ENCODE measurements at regions not wholly inside any gene's neighbourhood (a gene's known extent, or its start where the extent isn't known, plus 50 kb on each side); places are given as distances from the start of the nearest gene placed in this dataset.

- no peak overlapping the region for H3K4me3 ChIP-seq
- in situ Hi-C loops (cut with MboI; ENCODE audit: low sequenced_read_pairs): no loop called here
- H3K4me1 ChIP-seq: peaks cover 21% of the 10 kb centered on the region
- no peaks in the 10 kb centered on the region for H3K27me3 ChIP-seq (ENCODE audit: low read depth)
- no peaks in the 10 kb centered on the region for H3K36me3 ChIP-seq (replicated peaks)
- no peaks in the 10 kb centered on the region for H3K9me3 ChIP-seq
- DNase-seq (ENCODE audit: low spot score in 2 of 2): peak; percentile 61 to 94
These were observed 56.2 kb upstream of the MYCBP2 start for GRCh38 chr13:77383097-77383496.

GRCh38 chr13:77381059-77381458, 54.2 kb upstream of the MYCBP2 start:
- no peaks in the 10 kb centered on the region for H3K9me3 ChIP-seq
- peaks cover 29% of the 10 kb centered on the region for H3K4me1 ChIP-seq
- no peak for DNase-seq (ENCODE audit: low spot score in 2 of 2)
- H3K27me3 ChIP-seq (ENCODE audit: low read depth): no peaks in the 10 kb centered on the region
- in situ Hi-C loops (cut with MboI; ENCODE audit: low sequenced_read_pairs): no loop called here
- H3K36me3 ChIP-seq (replicated peaks): no peaks in the 10 kb centered on the region
- H3K4me3 ChIP-seq: no peak overlapping the region

- no peak for DNase-seq (ENCODE audit: low spot score in 2 of 2)
- H3K36me3 ChIP-seq (replicated peaks): no peaks in the 10 kb centered on the region
- H3K9me3 ChIP-seq: no peaks in the 10 kb centered on the region
- H3K4me3 ChIP-seq: no peak overlapping the region
- peaks cover 45% of the 10 kb centered on the region for H3K4me1 ChIP-seq
- no peaks in the 10 kb centered on the region for H3K27me3 ChIP-seq (ENCODE audit: low read depth)
- in situ Hi-C loops (cut with MboI; ENCODE audit: low sequenced_read_pairs): no loop called here
These were observed 52.6 kb upstream of the MYCBP2 start for GRCh38 chr13:77379508-77379907.

- Histone ChIP-seq H3K4me3 (no peak overlapping the region), H3K4me1 (peaks cover 47% of the 10 kb centered on the region), H3K9me3 (no peaks in the 10 kb centered on the region), H3K36me3 (replicated peaks) (no peaks in the 10 kb centered on the region), H3K27me3 (ENCODE audit: low read depth) (no peaks in the 10 kb centered on the region)
- in situ Hi-C loops (cut with MboI; ENCODE audit: low sequenced_read_pairs): no loop called here
- DNase-seq (ENCODE audit: low spot score in 2 of 2): no peak
These were observed 51.8 kb upstream of the MYCBP2 start for GRCh38 chr13:77378662-77379061.

GRCh38 chr13:77377016-77377415, 50.1 kb upstream of the MYCBP2 start:
- no peaks in the 10 kb centered on the region for H3K36me3 ChIP-seq (replicated peaks)
- no peaks in the 10 kb centered on the region for H3K9me3 ChIP-seq
- DNase-seq (ENCODE audit: low spot score in 2 of 2): no peak
- in situ Hi-C loops (cut with MboI; ENCODE audit: low sequenced_read_pairs): no loop called here
- H3K4me1 ChIP-seq: peaks cover 45% of the 10 kb centered on the region
- no peaks in the 10 kb centered on the region for H3K27me3 ChIP-seq (ENCODE audit: low read depth)
- no peak overlapping the region for H3K4me3 ChIP-seq
